Glutamatergic neuron (in vitro differentiated cells): ENCODE measurements at regions not wholly inside any gene's neighbourhood (a gene's known extent, or its start where the extent isn't known, plus 50 kb on each side); places are given as distances from the start of the nearest gene placed in this dataset.
"Not testable (repeated sequence)": the region's sequence is repeated elsewhere in the genome, so short reads cannot be mapped to it uniquely, and the experiment has no call there.

Experiments
- DNase-seq: peaks from one replicate; pipeline ENCODE4 v3.0.0; 2022
- H3K27ac Mint-ChIP-seq: one replicate; pipeline ENCODE4 v1.8.0; 2020; ENCODE audit warnings: mild to moderate bottlenecking, mixed read lengths, inconsistent platforms; ENCODE audit not compliant: unreplicated experiment
- H3K27me3 Mint-ChIP-seq: one replicate; pipeline ENCODE4 v1.8.0; 2020; ENCODE audit warnings: mild to moderate bottlenecking, moderate library complexity, mixed read lengths, inconsistent platforms; ENCODE audit not compliant: unreplicated experiment
- H3K36me3 Mint-ChIP-seq: one replicate; pipeline ENCODE4 v1.8.0; 2020; ENCODE audit warnings: mild to moderate bottlenecking, mixed read lengths, inconsistent platforms; ENCODE audit not compliant: unreplicated experiment
- H3K4me1 Mint-ChIP-seq: one replicate; pipeline ENCODE4 v1.8.0; 2020; ENCODE audit warnings: mild to moderate bottlenecking, low read depth, mixed read lengths, inconsistent platforms; ENCODE audit not compliant: unreplicated experiment
- H3K4me3 Mint-ChIP-seq: one replicate; pipeline ENCODE4 v1.8.0; 2020; ENCODE audit warnings: mild to moderate bottlenecking, mixed read lengths, inconsistent platforms; ENCODE audit not compliant: unreplicated experiment
- H3K9me3 Mint-ChIP-seq: one replicate; pipeline ENCODE4 v1.8.0; 2020; ENCODE audit warnings: mild to moderate bottlenecking, moderate library complexity, mixed read lengths, inconsistent platforms; ENCODE audit not compliant: unreplicated experiment
- TF ChIP-seq, protein P1 (sequence below): fragments of 200-600 bp; sonication (generic); IDR thresholded peaks from one replicate; pipeline ENCODE4 v1.5.0; 2021; ENCODE audit not compliant: partially characterized antibody, unreplicated experiment

DNA sequence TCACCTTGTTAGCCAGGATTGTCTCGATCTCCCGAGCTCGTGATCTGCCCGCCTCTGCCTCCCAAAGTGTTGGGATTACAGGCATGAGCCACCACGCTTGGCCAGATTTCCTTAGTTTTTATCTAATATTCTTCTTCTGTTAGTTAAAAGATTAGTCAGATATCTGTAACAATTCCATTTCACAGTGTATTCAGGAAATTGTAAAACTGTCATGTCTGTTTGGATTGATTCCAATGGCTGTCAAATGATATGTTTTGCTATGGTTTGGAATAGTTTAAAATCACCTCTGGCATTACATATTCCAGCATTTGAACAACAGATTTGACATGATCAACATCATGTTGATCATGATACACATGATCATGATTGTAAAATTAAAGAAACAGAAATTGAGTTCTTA lies 193.6 kb upstream of the DAB2 start:
- Mint-ChIP-seq H3K36me3 (no peaks in the 10 kb centered on the region), H3K4me1 (no peaks in the 10 kb centered on the region), H3K4me3 (no peak overlapping the region), H3K27ac (no peak overlapping the region), H3K27me3 (peaks cover 2% of the 10 kb centered on the region), H3K9me3 (no peaks in the 10 kb centered on the region)
- TF ChIP-seq, protein P1, sequence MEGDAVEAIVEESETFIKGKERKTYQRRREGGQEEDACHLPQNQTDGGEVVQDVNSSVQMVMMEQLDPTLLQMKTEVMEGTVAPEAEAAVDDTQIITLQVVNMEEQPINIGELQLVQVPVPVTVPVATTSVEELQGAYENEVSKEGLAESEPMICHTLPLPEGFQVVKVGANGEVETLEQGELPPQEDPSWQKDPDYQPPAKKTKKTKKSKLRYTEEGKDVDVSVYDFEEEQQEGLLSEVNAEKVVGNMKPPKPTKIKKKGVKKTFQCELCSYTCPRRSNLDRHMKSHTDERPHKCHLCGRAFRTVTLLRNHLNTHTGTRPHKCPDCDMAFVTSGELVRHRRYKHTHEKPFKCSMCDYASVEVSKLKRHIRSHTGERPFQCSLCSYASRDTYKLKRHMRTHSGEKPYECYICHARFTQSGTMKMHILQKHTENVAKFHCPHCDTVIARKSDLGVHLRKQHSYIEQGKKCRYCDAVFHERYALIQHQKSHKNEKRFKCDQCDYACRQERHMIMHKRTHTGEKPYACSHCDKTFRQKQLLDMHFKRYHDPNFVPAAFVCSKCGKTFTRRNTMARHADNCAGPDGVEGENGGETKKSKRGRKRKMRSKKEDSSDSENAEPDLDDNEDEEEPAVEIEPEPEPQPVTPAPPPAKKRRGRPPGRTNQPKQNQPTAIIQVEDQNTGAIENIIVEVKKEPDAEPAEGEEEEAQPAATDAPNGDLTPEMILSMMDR = no peak
- DNase-seq = no peak

DNA sequence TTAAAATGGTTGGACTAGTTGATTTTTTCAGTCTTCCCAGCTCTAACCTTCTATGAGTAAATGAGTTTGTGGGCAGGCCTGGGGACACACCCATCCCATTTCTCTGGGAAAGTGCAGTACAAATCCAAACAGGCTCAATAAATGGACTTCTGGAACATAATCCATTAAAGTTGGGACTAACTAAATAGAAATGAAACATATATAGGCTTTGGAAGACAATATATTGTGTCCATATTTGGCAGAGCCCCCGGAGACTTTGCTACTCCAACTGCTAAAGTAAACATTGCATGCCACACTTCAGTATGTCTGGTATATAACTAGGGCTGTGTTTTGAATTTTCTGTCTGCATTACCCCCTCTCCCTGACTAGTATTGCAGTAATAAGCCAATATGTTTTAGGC lies 191.4 kb upstream of the DAB2 start:
- no peak overlapping the region for H3K4me3 Mint-ChIP-seq
- H3K36me3 Mint-ChIP-seq = no peaks in the 10 kb centered on the region
- no peak for DNase-seq
- no peaks in the 10 kb centered on the region for H3K4me1 Mint-ChIP-seq
- TF ChIP-seq, protein P1 = no peak
- no peak overlapping the region for H3K27ac Mint-ChIP-seq
- H3K9me3 Mint-ChIP-seq = no peaks in the 10 kb centered on the region
- H3K27me3 Mint-ChIP-seq = peaks cover 2% of the 10 kb centered on the region

DNA sequence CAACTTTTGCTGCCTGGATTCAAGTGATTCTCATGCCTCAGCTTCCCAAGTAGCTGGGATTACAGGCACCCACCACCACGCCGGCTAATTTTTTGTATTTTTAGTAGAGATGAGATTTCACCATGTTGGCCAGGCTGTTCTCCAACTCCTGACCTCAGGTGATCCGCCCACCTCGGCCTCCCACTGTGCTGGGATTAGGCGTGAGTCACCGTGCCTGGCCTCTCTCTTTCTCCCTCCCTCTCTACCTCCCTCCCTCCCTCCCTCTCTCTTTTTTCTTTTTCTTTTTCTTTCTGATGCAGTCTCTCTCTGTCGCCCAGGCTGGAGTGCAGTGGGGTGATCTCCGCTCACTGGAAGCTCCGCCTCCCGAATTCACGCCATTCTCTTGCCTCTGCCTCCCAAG lies 186.3 kb upstream of the DAB2 start:
- not testable (repeated sequence) for H3K36me3 Mint-ChIP-seq, DNase-seq, H3K9me3 Mint-ChIP-seq, H3K4me3 Mint-ChIP-seq, H3K4me1 Mint-ChIP-seq, H3K27me3 Mint-ChIP-seq, H3K27ac Mint-ChIP-seq

- no peak overlapping the region for H3K27ac Mint-ChIP-seq
- no peaks in the 10 kb centered on the region for H3K27me3 Mint-ChIP-seq
- TF ChIP-seq, protein P1 = no peak
- no peak for DNase-seq
- no peaks in the 10 kb centered on the region for H3K36me3 Mint-ChIP-seq
- no peak overlapping the region for H3K4me3 Mint-ChIP-seq
- no peaks in the 10 kb centered on the region for H3K4me1 Mint-ChIP-seq
- H3K9me3 Mint-ChIP-seq = no peaks in the 10 kb centered on the region
Observed at GRCh38 chr5:39608024-39608423, 183.2 kb upstream of the DAB2 start.

- Mint-ChIP-seq H3K4me1 (no peaks in the 10 kb centered on the region), H3K4me3 (no peak overlapping the region), H3K27ac (no peak overlapping the region), H3K9me3 (no peaks in the 10 kb centered on the region), H3K36me3 (no peaks in the 10 kb centered on the region), H3K27me3 (no peaks in the 10 kb centered on the region)
- no peak for DNase-seq
- TF ChIP-seq, protein P1 = no peak
Observed at GRCh38 chr5:39606591-39606990, 181.8 kb upstream of the DAB2 start.
